ENCODE measurements at regions not wholly inside any gene's neighbourhood (a gene's known extent, or its start where the extent isn't known, plus 50 kb on each side); places are given as distances from the start of the nearest gene placed in this dataset.

- TF ChIP-seq CTCF (tag by site-specific recombination; IDR thresholded peaks at IDR 0.05) (no peak), ZNF140 (tag by site-specific recombination; IDR thresholded peaks at IDR 0.05) (no peak), ZNF202 (tag by site-specific recombination; IDR thresholded peaks at IDR 0.05; ENCODE audit: borderline replicate concordance) (no peak), ATF2 (tag by site-specific recombination; IDR thresholded peaks at IDR 0.05; ENCODE audit: low read depth) (no peak), GFI1B (tag by site-specific recombination; IDR thresholded peaks at IDR 0.05) (no peak), ZSCAN5A (tag by site-specific recombination; IDR thresholded peaks at IDR 0.05) (no peak), ZBTB6 (tag by site-specific recombination; IDR thresholded peaks at IDR 0.05) (no peak), RBAK (tag by site-specific recombination; IDR thresholded peaks at IDR 0.05) (no peak), ZNF362 (tag by site-specific recombination; IDR thresholded peaks at IDR 0.05) (no peak), PBX3 (CRISPR knock-in tag; IDR thresholded peaks at IDR 0.05) (no peak), SP2 (tag by site-specific recombination; IDR thresholded peaks at IDR 0.05) (no peak)
Measured at GRCh38 chr2:52097071-52097470, 1065.1 kb upstream of the NRXN1 start.
